HEK293T (cell line): ENCODE measurements at regions not wholly inside any gene's neighbourhood (a gene's known extent, or its start where the extent isn't known, plus 50 kb on each side); places are given as distances from the start of the nearest gene placed in this dataset.

Experiments used
- BHLHE40 ChIP-seq: fragments of 450-650 bp; IDR thresholded peaks from 2 replicates; pipeline ENCODE4 v1.6.1; 2016; ENCODE audit warnings: mild to moderate bottlenecking, moderate library complexity, borderline replicate concordance
- FOXK2 ChIP-seq: fragments of 450-650 bp; IDR thresholded peaks from 2 replicates; pipeline ENCODE4 v1.6.1; 2016; ENCODE audit warnings: mild to moderate bottlenecking
- FOXM1 ChIP-seq: fragments of 450-650 bp; IDR thresholded peaks from 2 replicates; pipeline ENCODE4 v1.6.1; 2017; ENCODE audit warnings: mild to moderate bottlenecking, borderline replicate concordance
- SP1 ChIP-seq: fragments of 450-650 bp; IDR thresholded peaks from 2 replicates; pipeline ENCODE4 v1.6.1; 2017
- SUZ12 ChIP-seq: fragments of 450-650 bp; IDR thresholded peaks from 2 replicates; pipeline ENCODE4 v1.6.1; 2016; ENCODE audit warnings: mild to moderate bottlenecking
- TF ChIP-seq, protein P1 (sequence below): fragments of 450-650 bp; IDR thresholded peaks from 2 replicates; pipeline ENCODE4 v1.6.1; 2016

GRCh38 chr6:93139408-93140081, 279.8 kb downstream of the EPHA7 start:
- no peak for TF ChIP-seq FOXK2
- no peak for TF ChIP-seq BHLHE40
- TF ChIP-seq SUZ12: no peak
- TF ChIP-seq, protein P1, sequence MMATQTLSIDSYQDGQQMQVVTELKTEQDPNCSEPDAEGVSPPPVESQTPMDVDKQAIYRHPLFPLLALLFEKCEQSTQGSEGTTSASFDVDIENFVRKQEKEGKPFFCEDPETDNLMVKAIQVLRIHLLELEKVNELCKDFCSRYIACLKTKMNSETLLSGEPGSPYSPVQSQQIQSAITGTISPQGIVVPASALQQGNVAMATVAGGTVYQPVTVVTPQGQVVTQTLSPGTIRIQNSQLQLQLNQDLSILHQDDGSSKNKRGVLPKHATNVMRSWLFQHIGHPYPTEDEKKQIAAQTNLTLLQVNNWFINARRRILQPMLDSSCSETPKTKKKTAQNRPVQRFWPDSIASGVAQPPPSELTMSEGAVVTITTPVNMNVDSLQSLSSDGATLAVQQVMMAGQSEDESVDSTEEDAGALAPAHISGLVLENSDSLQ: no peak
- no peak for TF ChIP-seq FOXM1
- TF ChIP-seq SP1: no peak
